ENCODE measurements at regions not wholly inside any gene's neighbourhood (a gene's known extent, or its start where the extent isn't known, plus 50 kb on each side); places are given as distances from the start of the nearest gene placed in this dataset.
"Not testable (repeated sequence)": the region's sequence is repeated elsewhere in the genome, so short reads cannot be mapped to it uniquely, and the experiment has no call there.

DNA sequence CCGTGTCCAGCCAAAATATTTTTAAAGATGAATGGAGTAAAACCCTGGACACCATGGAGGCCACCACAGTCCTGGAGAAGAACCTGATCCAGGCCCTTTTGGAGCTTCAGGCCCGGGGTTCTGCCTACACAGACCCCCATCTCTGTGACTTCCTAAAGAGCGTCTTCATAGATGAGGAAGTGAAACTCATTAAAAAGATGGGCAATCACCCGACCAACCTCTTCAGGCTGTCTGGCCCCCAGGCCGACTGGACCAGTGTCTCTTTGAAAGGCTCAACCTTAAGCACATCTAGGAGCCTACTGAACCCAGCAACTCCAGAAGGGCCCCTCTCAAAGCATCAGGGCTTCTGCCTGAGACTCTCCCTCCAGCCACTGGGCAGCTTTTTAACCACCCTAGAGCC is 107.9 kb upstream of the FAM174B start:
- DNase-seq, result no peak

DNA sequence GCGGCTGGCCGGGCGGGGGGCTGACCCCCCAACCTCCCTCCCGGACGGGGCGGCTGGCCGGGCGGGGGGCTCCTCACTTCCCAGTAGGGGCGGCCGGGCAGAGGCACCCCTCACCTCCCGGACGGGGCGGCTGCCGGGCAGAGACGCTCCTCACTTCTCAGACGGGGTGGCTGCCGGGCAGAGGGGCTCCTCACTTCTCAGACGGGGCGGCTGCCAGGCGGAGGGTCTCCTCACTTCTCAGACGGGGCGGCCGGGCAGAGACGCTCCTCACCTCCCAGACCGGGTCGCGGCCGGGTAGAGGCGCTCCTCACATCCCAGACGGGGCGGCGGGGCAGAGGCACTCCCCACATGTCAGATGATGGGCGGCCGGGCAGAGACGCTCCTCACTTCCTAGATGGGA is 112.6 kb upstream of the FAM174B start:
- DNase-seq, result not testable (repeated sequence)

DNA sequence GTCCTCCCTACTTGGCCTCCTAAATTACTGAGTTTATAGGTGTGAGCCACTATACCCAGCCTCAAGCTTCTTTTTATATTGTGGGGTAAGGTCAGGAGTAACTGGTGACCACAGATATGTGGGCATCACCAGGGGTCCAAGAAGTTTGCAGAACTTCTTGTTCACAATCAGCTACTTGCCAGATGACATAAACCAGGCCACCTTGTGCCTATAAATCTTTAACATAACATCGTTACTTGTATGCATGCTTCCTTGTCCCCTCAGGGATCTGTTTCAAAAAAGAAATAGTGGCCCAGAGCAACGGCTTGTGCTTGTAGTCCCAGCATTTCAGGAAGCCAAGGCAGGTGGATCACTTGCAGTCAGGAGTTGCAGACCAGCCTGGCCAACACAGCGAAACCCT is 115.1 kb upstream of the FAM174B start:
- no peak for DNase-seq

DNA sequence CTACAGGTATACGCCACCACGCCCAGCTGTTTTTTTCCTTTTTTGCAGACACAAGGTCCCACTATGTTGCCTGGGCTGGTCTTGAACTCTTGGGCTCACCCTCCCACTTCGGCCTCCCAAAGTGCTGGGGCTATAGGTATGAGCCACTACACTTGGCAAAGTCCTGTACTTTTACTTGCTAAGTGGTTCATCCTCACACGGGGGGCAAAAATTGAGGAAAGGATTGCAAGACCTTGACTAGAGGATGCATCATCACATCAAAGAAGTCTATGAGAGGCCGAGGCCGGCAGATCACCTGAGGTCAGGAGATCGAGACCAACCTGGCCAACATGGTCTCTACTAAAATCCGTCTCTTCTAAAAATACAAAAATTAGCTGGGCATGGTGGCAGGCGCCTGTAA is 116.5 kb upstream of the FAM174B start:
- DNase-seq, result no peak

DNA sequence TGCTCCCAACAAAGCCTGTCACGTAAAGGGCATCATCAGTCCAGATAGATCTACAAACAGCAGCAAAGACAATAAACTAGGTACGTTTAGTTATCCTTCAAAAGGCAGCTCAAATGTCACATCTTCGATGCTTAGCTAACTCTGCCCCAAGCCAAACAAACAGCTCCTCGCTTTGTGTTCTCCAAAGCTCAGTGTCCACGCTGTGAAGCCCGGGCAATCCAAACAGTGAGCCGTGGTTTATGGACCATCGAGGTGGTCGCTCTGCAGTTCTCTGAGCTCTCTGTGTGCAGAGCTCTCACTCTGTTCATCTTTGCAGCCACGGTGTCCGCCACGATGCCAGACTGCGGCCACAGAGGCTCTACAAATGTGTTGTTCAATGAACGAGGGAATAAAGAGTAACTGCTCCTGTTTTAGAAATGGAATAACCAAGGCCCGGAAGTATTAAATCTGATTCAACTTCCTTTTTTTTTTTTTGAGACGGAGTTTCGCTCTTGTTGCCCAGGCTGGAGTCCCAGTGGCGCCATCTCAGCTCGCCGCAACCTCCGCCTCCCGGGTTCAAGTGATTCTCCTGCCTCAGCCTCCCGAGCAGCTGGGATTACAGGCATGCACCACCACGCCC is 117.2 kb upstream of the FAM174B start:
- DNase-seq, result no peak

DNA sequence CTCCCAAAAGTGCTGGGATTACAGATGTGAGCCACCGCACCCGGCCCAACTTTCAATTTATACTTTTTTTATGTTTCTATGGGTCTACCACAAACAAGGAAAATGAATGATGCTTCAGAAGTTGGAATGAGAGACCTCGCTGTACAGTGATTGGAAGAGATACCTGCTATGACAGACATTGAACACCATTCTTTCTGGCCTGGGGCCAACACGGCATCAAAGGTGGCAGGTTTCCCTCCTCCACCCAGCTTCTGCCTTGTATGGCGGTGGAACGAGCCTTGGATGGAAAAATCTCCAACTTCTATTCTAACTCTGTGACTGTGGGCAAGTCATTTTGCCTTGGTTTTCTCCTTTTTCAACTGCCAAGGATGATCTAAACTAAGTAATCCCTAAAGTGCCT is 117.8 kb upstream of the FAM174B start:
- DNase-seq, result no peak

DNA sequence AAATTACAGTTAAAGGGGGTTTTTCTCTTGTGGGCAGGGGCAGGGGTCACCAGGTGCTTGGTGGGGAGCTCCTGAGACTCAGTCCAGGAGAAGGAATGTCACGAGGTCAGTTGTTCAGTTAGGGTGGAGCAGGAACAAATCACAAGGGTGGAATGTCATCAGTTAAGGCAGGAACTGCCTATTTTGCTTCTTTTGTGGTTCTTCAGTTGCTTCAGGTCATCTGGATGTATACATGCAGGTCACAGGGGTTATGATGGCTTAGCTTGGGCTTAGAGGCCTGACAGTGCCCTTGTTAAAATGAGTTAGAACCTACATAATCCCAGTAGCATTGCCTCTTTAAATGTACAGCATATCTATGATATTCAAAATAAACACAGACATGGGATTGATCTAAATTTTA is 120.2 kb upstream of the CHD2 start:
- no peak for DNase-seq

DNA sequence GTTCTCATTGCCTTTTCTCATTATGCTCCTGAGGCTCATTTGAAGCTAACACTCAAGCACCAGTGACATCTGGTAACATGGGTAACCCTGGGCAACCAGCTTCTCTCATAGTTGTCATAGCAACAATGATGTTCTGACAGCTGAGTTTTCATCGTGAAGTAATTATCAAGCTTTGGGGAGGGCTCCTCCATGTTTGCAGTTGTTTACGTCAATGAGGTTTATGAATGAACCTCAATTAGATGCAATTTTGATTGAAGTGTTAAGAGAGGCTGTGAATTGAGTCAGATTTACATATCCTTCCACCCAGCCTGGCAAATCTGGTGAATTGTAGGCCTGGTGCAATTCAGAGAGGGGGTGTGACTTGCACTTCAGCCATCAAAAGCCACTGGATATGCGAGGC is 119.3 kb upstream of the CHD2 start:
- peak in 1 of 2 experiments; percentile 13 for DNase-seq

DNA sequence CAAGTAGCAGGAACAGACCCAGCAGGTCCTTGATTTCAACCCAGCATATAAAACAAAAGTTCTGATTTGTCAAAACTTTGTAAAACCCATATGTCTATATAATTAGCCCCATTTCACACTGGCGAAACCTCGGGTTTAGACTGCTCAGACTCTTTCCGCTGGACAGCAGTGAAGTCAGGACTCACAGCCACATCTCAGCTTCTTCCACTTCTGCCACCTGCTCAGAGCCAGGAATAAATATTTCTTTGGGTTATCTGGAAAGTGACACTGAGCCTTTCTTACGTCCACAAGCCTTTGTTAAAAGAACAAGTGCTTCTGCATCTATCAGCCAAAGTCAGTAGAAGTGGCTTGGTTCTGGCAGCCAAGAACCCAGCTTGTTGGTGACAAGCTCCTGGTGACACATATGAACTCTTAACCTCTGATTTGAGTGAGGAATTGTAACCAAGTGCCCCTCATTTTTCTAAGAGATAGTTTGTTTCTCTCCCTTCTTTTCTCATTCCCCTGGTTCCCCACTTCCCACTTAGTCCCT is 118.1 kb upstream of the CHD2 start:
- no peak for DNase-seq

DNA sequence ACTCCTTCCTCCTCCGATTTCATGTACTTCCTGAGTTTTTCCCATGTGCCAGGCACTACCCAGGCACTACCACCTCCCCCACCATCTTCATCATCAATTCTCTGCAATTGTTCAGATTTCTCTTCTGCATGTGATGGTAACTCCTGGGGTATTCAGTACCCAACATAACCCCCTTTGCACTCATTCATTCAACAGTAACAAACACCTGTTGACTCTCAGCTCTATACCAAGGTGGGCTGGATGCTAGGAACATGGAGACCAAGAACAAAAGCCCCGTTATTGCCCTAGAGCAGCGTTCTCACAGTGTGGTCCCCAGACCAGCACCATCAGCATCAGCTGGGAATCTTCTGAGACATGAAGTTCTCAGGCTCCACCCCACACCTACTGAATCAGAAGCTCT is 113.0 kb upstream of the CHD2 start:
- DNase-seq, result no peak

DNA sequence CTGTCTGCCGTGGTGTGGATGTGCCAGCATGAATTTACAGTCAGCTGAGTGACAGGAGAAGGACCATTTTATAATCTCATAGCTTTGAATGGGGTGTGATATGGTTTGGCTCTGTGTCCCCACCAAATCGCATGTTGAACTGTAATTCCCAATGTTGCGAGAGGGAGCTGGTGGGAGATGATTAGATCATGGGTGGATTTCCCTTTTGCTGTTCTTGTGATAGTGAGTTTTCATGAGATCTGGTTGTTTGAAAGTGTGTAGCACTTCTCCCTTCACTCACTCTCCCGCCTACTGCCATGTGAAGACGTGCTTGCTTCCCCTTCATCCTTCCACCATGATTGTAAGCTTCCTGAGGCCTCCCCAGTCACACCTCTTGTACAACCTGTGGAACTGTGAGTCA is 111.9 kb upstream of the CHD2 start:
- DNase-seq, result no peak

DNA sequence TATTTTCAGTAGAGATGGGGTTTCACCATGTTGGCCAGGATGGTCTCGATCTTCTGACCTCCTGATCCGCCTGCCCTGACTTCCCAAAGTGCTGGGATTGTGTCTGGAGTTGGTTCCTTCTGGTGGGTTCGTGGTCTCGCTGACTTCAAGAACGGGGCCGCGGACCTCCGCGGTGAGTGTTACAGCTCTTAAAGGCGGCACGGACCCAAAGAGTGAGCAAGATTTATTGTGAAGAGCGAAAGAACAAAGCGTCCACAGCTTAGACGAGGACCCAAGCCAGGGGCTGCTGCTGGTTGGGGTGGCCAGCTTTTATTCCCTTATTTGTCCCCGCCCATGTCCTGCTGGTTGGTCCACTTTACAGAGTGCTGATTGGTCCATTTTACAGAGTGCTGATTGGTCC is 111.3 kb upstream of the CHD2 start:
- not testable (repeated sequence) for DNase-seq

DNA sequence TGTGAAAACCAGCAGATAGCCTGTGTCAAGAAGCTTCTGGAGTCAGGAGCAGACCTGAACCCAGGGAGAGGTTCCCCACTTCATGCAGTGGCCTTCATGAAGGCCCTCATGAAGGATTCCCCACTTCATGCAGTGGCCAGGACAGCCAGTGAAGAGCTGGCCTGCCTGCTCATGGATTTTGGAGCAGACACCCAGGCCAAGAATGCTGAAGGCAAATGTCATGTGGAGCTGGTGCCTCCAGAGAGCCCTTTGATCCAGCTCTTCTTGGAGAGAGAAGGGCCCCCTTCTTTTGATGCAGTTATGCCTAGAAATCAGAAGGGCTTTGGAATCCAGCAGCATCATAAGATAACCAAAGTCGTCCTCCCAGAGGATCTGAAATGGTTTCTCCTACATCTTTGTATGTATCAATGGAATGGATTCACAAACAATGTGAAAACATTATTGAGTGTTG is 103.9 kb upstream of the CHD2 start:
- no peak for DNase-seq

DNA sequence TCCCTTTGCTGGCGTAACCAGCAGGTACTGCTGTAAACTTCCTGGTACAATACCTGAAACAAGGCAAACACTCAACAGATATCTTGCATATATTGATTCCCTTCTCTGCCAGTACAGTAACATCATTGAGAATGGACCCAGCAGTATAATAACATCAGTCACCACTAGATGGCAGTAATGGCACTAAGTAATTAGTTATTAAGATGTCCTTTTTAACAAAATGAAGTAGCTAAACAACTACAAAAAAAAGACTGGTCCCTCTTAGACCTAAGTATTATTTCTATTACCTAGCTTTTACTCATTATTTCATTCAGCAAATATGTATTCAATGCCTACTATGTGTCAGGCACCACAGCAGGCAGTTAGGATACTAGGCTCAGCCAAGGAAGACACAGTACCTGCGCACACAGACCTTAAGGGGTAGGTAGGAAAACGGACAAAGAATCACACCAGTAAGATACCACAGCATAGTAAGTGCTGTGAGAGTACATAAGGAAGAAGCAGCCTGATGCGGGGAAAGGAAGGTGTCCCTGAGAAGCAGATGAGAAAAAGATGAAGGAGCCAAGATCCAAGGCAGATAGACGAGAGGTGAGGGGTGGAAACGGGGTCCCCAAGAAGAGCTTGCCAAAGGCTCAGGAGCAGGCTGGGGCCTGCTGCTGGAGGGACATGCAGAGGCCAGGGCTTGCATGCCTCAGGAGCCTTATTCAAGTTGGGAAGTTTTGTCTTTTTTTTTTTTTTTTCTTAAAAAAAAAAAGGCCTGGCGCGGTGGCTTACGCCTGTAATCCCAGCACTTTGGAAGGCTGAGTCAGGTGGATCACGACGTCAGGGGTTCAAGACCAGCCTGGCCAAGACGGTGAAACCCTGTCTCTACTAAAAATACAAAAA is 102.7 kb upstream of the CHD2 start:
- peak; percentile 59 to 85 for DNase-seq

DNA sequence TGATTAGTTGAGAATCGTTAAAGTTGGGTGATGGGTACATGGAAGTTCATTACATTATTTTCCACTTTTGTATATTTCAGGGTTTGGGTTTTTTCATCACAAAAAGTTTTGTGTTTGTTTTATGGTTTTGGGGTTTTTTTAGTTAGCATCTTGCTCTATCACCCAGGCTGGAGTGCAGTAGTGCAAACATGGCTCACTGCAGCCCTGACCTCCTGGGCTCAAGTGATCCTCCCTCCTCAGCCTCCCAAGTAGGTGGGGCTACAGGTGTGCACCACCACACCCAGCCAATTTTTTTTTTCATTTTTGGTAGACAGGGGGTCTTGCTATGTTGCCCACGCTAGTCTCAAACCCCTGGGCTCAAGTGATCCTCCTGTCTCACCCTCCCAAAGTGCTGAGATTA is 100.1 kb upstream of the CHD2 start:
- DNase-seq, result no peak

DNA sequence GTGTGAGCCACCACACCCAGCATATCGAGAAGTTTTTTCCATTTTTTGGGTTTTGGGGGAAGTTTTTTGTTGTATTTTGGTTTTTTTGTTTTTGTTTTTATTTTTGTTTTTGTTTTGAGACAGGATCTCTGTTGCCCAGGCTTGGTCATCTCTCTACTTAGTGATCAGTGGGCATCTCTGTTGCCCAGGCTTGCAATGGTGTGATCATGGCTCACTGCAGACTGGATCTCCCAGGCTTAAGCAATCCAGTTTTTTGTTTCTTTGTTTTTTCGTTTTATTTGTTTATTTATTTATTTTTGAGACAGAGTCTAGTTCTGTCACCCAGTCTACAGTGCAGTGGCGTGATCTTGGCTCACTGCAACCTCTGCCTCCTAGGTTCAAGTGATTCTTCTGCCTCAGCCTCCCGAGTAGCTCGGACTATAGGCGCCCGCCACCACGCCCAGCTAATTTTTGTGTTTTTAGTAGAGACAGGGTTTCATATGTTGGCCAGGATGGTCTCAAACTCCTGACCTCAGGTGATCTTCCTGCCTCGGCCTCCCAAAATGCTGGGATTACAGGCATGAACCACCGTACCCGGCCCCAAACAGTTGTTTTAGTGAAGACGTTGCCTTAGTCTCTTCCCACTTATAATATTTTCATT is 99.6 kb upstream of the CHD2 start:
- DNase-seq, result not testable (repeated sequence)

DNA sequence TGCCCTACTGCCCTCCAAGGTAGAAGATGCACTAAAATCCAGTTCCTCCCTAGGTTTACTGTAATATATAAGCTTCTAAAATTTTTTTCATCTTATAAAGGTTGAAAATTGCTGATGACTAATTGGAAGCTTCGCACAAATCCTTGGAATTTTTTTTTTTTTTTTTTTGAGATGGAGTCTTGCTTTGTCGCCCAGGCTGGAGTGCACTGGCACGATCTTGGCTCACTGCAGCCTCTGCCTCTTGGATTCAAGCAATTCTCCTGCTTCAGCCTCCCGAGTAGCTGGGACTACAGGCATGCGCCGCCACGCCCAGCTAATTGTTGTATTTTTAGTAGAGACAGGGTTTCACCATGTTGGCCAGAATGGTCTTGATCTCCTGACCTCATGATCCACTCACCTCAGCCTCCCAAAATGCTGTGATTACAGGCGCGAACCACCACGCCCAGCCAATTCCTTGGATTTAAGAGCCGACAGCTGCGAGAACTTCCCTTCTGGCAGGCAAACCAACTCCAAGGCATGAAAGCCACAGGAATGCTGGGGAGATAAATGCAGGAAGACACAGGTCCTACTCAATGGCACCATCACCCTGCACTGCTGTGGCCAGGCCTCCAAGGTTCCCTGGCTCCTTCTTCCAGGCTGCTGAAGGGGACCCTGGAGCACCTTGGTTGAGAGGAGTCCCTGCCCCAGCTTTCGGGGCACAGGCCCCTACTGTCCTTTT is 98.9 kb upstream of the CHD2 start:
- DNase-seq, result not testable (repeated sequence)

DNA sequence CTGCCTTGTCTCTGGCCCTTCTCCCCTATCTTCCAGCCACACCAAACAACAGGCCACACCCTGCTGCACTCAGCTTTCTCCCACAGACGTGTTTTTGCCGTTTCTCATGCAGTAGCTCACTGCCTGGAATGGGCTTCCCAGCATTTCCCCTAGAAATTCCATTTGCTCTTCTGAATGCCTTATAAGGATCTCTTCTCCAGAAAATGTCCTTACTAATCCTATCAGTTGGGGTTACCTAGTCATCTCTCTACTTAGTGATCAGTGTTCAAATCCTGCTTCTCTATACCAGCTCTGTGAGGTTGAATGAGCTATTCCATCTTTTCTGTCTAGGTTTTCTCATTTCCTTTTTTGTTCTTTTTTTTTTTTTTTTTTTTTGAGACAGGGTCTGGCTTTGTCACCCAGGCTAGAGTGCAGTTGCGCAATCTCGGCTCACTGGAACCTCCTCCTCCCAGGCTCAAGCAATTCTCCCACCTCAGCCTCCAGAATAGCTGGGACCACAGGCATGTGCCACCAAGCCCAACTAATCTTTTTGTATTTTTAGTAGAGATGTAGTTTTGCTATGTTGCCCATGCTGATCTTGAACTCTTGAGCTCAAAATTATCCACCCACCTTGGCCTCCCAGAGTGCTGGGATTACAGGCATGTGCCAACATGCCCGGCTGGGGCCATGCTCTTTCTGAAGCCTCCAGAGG is 98.2 kb upstream of the CHD2 start:
- no peak for DNase-seq

DNA sequence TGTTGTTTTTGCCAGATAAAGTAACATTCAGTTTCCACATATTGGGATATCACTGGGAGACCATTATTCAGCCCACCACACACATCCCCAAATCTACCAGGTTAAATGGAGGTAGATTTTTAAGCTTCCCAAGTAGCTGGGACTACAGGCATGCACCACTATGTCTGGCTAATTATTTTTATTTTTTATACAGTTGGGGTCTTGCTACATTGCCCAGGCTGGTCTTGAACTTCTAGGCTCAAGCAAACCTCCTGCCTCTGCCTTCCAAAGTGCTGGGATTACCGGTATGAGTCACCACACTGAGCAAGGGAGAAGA is 96.6 kb upstream of the CHD2 start:
- DNase-seq, result no peak

DNA sequence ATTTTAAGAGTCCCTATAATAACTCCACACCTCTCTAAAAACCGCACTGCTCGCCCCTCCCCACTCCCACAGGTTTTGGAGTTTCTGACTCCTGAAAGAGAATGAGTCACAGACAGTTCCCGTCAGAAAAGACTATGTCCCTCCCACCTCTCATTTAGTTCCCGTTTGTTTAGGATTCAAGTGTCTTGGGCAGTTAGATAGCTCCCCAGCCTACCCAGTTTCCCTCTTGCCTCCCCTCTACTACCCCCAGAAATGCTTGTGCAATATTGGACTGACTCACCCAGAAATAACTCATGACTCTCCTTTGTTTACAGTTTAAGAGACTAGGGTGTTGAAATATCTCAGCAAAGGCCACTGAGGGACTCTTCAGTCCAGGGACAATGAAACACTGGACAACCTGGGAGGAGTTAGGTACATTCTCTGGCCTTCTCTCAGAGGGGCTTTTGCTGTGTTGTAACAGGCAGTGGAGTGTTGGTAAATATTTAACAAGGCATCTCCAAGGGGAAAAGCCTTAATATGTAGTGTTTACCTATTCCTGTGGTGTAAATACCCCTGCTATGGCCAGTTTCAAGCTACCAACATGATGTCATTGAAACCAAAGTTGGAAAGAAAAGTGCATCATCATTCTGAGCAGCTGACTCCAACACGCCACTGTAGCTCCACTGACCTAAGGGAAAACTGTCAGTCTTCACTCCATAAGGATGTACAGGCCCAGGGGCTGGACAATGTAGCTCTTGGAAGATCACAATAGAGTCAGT is 96.1 kb upstream of the CHD2 start:
- no peak for DNase-seq

DNA sequence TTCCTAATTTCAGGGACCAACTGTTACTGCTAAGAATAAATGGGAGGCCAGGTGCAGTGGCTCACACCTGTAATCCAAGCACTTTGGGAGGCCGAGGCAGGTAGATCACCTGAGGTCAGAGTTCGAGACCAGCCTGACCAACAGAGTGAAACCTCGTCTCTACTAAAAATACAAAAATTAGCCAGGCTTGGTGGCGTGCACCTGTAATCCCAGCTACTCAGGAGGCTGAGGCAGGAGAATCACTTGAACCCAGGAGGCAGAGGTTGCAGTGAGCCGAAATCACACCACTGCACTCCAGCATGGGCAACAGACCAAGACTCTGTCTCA is 95.6 kb upstream of the CHD2 start:
- not testable (repeated sequence) for DNase-seq

DNA sequence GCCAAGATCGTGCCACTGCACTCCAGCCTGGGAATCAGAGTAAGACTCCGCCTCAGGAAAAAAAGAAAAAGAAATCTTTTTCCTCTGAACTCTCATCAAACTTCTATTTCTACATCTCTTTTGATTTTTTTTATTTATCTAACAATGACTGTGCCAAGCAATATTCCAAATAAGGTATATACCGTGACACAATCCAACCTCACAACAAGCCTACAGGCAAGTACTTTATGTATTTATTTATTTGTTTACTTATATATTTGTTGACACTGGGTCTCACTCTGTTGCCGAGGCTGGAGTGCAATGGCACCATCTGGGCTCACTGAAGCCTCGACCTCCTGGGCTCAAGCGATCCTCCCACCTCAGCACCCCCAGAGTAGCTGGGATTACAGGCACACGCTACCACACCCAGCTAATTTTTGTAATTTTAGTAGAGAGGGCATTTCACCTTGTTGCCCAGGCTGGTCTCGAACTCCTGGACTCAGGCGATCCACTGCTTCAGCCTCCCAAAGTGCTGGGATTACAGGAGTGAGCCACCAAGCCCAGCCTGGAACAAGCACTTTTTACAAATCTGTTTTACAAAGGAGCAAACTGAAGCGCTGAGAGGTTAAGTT is 94.9 kb upstream of the CHD2 start:
- no peak for DNase-seq

All from NCI-H446 (cell line).